Transverse colon (tissue), 4 donors: ENCODE measurements at regions not wholly inside any gene's neighbourhood (a gene's known extent, or its start where the extent isn't known, plus 50 kb on each side); places are given as distances from the start of the nearest gene placed in this dataset.

ENCODE experiments used
- CTCF ChIP-seq, 5 experiments: fragments of 200-600 bp in 3 of 5; fragments of 450-650 bp in 2 of 5; sonication (generic) in 3 of 5; IDR thresholded peaks; 1 replicate in 2 of 5; 2 replicates in 3 of 5; pipeline ENCODE4 v1.5.1; 2016 to 2017; ENCODE audit warnings: antibody characterized with exemption in 5 of 5, inconsistent platforms in 3 of 5, mild to moderate bottlenecking in 2 of 5, moderate library complexity in 1 of 5
- POLR2A ChIP-seq: fragments of 450-650 bp; IDR thresholded peaks from one replicate; pipeline ENCODE4 v1.6.1; 2016; ENCODE audit warnings: antibody characterized with exemption, mild to moderate bottlenecking, moderate library complexity
- POLR2AphosphoS5 ChIP-seq, 3 donors: sonication (generic); formaldehyde crosslinking; IDR thresholded peaks; one replicate each; pipeline ENCODE4 v1.6.1; 2016; ENCODE audit warnings: antibody characterized with exemption in 3 of 3

- no peak for TF ChIP-seq CTCF (IDR thresholded peaks at IDR 0.05)
- no peak for TF ChIP-seq POLR2AphosphoS5 (IDR thresholded peaks at IDR 0.05)
- no peak for TF ChIP-seq POLR2A
Measured at GRCh38 chr22:46051646-46052045, 74.7 kb upstream of the WNT7B start.
